Chondrocyte (in vitro differentiated cells): ENCODE measurements at regions not wholly inside any gene's neighbourhood (a gene's known extent, or its start where the extent isn't known, plus 50 kb on each side); places are given as distances from the start of the nearest gene placed in this dataset.

Experiments used
- DNase-seq: peaks from one replicate; pipeline ENCODE4 v3.0.0; 2021; ENCODE audit warnings: mixed read lengths, low spot score
- H3K27ac Mint-ChIP-seq: one replicate; pipeline ENCODE4 v1.8.0; 2021; ENCODE audit warnings: mild to moderate bottlenecking, moderate library complexity, mixed read lengths; ENCODE audit not compliant: unreplicated experiment
- H3K27me3 Mint-ChIP-seq: 2 replicates; pipeline ENCODE4 v1.8.0; 2021; ENCODE audit warnings: low read depth, mixed read lengths
- H3K36me3 Mint-ChIP-seq: 2 replicates; pipeline ENCODE4 v1.8.0; 2021; ENCODE audit warnings: low read depth, mixed read lengths
- H3K4me1 Mint-ChIP-seq: 2 replicates; pipeline ENCODE4 v1.8.0; 2021; ENCODE audit warnings: low read depth, mild to moderate bottlenecking, mixed read lengths
- H3K4me3 Mint-ChIP-seq: one replicate; pipeline ENCODE4 v1.8.0; 2021; ENCODE audit warnings: mild to moderate bottlenecking, moderate library complexity, mixed read lengths; ENCODE audit not compliant: unreplicated experiment
- H3K9me3 Mint-ChIP-seq: 2 replicates; pipeline ENCODE4 v1.8.0; 2021; ENCODE audit warnings: low read depth, mixed read lengths
- CTCF ChIP-seq: fragments of 200-600 bp; sonication (generic); IDR thresholded peaks from 2 replicates; pipeline ENCODE4 v1.5.0; 2021; ENCODE audit warnings: antibody characterized with exemption, mild to moderate bottlenecking, moderate library complexity

GRCh38 chr2:58908501-58909154 lies 667.5 kb upstream of the FANCL start:
- no peak for DNase-seq
- H3K4me1 Mint-ChIP-seq, result peaks cover 7% of the 10 kb centered on the region
- H3K4me3 Mint-ChIP-seq, result no peak overlapping the region
- H3K27me3 Mint-ChIP-seq, result no peaks in the 10 kb centered on the region
- no peak for TF ChIP-seq CTCF
- H3K36me3 Mint-ChIP-seq, result no peaks in the 10 kb centered on the region
- H3K27ac Mint-ChIP-seq, result no peak overlapping the region
- no peaks in the 10 kb centered on the region for H3K9me3 Mint-ChIP-seq

GRCh38 chr2:58907644-58908043 lies 666.5 kb upstream of the FANCL start:
- Mint-ChIP-seq H3K4me1 (no peaks in the 10 kb centered on the region), H3K4me3 (no peak overlapping the region), H3K36me3 (no peaks in the 10 kb centered on the region), H3K27ac (no peak overlapping the region), H3K27me3 (no peaks in the 10 kb centered on the region), H3K9me3 (no peaks in the 10 kb centered on the region)
- no peak for DNase-seq
- TF ChIP-seq CTCF, result no peak

- no peak for DNase-seq
- no peaks in the 10 kb centered on the region for H3K27me3 Mint-ChIP-seq
- H3K4me3 Mint-ChIP-seq, result no peak overlapping the region
- H3K9me3 Mint-ChIP-seq, result no peaks in the 10 kb centered on the region
- H3K4me1 Mint-ChIP-seq, result no peaks in the 10 kb centered on the region
- no peak for TF ChIP-seq CTCF
- no peaks in the 10 kb centered on the region for H3K36me3 Mint-ChIP-seq
- no peak overlapping the region for H3K27ac Mint-ChIP-seq
These were observed 665.0 kb upstream of the FANCL start for GRCh38 chr2:58906081-58906645.

GRCh38 chr2:58904095-58904494 lies 663.0 kb upstream of the FANCL start:
- no peaks in the 10 kb centered on the region for H3K27me3 Mint-ChIP-seq
- no peak overlapping the region for H3K4me3 Mint-ChIP-seq
- no peak for DNase-seq
- peaks cover 20% of the 10 kb centered on the region for H3K4me1 Mint-ChIP-seq
- no peaks in the 10 kb centered on the region for H3K36me3 Mint-ChIP-seq
- no peak overlapping the region for H3K27ac Mint-ChIP-seq
- no peak for TF ChIP-seq CTCF
- H3K9me3 Mint-ChIP-seq, result no peaks in the 10 kb centered on the region

GRCh38 chr2:58903427-58903826 lies 662.3 kb upstream of the FANCL start:
- no peaks in the 10 kb centered on the region for H3K27me3 Mint-ChIP-seq
- H3K27ac Mint-ChIP-seq, result no peak overlapping the region
- peaks cover 26% of the 10 kb centered on the region for H3K4me1 Mint-ChIP-seq
- no peak overlapping the region for H3K4me3 Mint-ChIP-seq
- no peak for DNase-seq
- no peaks in the 10 kb centered on the region for H3K36me3 Mint-ChIP-seq
- no peaks in the 10 kb centered on the region for H3K9me3 Mint-ChIP-seq
- no peak for TF ChIP-seq CTCF
